HG03196 (cell line): ENCODE measurements at regions not wholly inside any gene's neighbourhood (a gene's known extent, or its start where the extent isn't known, plus 50 kb on each side); places are given as distances from the start of the nearest gene placed in this dataset.

Source experiments
- ATAC-seq: cut with Tn5 transposase; IDR thresholded peaks from one replicate; pipeline ENCODE4 v1.9.1; 2021; ENCODE audit not compliant: unreplicated experiment

- no peak for ATAC-seq
Observed at GRCh38 chr14:101200650-101201516, 297.4 kb upstream of the RTL1 start.

DNA sequence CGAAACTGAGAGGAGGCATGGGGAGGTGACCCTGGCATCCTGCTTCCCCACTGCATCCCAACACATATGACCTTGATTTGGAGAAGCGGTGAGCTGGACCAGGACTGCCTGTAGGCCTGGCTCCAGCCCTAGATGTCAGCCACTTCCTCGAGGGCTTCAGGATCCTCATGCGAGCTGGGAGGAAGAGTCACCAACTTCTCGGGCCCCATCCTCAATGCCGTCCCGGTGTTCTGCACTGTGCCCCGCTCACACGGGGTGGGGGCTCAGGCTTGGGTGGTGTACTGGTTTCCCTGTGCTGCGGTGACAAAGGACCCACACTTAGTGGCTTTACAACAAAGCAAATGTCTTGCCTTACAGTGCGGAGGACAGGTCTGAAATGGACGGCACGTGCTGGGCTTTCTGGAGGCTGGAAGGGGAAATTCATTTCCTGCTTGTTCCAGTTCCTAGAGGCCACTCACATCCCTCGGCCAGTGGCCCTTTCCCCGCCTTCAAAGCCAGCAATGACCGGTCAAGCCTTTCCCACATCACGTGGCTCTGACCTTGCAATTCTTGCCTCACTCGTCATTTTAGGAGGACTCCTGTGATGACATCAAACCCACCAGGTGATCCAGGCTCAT is 298.1 kb upstream of the RTL1 start:
- no peak for ATAC-seq

DNA sequence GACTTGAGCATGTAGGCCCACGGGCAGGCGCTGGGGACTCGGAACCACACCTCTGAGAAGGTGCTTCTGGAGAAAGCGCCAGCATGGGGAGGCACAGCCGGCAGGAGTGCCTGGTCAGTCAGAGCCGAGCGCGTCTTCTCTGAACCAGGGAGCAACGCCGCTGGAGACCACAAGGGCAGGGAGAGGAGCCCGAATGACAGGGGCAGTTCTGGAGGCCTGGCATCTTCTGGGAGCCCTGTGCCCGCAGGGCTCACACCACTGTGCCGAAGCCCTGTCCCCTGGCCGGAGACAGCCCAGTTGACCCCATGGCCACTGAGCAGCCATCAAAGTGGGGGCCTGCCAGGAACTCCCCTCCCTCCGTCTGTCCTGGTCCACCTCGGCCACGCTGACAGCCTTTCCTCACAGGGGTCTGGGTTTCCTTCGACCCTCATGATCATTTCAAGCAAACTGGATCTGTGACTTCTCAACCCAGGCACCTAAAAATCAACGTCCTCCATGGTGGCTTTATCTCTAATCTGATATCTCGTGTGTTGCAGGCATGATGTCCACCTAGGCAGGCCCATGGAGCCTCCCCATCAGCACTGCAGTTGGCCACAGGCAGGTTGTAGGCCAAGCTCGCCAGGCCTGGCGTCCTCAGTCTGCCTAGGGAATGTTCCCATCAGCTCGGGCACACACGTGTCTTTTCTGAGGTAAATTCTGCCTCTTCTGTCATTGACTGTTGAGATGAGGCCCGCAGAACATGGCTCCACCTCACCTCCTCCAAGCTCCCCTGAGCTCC is 299.3 kb upstream of the RTL1 start:
- ATAC-seq: no peak

DNA sequence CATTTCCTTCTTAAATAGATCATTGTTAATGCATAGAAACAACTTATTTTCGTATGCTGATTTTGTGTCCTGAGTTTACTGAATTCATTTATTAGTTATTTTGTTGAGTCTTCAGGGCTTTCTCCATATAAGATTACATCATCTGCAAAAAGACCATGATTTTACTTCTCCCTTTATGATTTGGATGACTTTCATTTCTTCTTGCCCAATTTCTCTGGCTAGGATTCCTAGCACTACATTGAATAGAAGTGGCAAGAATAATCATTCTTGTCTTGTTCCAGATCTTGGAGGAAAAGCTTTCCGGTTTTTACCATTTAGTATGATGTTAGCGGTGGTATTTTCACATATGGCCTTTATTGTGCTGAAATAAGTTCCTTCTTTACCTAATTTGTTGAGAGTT is 303.0 kb upstream of the RTL1 start:
- ATAC-seq: no peak

DNA sequence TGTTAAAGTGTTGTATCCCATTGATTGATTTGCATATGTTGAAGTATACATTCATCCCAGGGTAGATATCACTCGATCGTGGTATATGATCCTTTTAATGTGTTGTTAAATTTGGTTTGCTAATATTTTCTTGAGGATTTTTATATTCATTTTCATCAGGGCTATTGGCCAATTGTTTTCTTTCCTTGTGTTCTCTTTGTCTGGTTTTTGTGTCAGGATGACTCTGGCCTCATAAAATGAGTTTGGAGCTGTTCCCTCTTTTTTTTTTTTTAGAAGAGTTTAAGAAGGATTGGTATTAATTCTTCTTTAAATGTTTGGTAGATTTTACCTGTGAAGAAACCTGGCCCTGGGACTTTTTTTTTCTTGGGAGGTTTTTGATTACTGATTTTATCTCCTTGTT is 303.5 kb upstream of the RTL1 start:
- no peak for ATAC-seq

DNA sequence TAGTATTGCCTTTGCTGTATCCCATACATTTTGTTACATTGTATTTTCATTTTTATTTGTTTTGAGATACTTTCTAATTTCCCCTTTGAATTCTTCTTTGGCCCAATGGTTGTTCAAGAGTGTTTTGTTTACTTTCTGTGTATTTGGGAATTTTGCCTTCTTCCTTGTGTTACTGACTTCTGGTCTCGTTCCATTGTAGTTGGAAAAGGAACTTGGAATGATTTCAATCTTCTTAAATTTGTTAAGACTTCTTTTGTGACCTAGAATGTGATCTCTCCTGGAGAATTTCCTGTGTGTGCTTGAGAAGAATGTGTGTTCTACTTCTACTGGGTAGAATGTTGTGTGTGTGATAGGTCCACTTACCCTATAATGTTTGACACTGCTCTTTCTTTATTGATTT is 304.4 kb upstream of the RTL1 start:
- no peak for ATAC-seq

DNA sequence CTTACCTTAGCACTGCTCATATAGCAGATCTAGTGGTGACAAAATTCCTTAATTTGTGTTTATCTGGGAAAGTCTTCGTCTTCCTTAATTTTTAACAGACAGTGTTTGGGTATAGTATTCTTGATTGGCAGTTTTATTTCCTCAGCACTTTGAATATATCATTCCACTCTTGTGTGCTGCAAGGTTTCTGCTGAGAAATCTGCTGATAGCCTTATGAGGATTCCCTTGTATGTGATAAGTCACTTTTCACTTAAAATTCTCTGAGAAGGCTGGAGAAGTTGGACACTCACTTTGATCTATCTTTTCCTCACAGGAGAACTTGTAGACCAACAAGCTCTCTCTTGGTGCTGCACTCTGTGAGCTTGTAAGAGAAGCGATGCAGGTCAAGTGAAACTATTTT is 306.1 kb upstream of the RTL1 start:
- ATAC-seq: no peak

DNA sequence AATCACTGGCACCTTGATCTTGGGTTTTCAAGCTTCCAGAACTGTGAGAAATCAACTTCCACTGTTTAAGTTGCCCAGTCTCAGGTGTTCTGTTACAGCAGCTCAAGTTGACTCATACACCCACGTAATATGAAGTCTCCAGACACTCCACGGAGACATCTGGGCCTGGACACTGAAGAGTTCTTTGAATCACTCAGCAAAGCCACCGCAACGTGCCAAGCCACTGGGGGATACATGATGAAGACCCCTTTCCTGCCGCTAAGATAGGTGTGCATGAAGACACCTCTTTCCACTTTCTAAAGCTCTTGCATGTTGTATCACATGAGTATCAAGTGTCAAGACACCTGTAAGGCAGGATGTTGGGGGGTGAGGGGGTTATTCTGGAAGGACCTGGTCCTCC is 311.7 kb upstream of the RTL1 start:
- ATAC-seq: no peak

GRCh38 chr14:101215927-101216326 is 312.4 kb upstream of the RTL1 start:
- ATAC-seq: no peak

DNA sequence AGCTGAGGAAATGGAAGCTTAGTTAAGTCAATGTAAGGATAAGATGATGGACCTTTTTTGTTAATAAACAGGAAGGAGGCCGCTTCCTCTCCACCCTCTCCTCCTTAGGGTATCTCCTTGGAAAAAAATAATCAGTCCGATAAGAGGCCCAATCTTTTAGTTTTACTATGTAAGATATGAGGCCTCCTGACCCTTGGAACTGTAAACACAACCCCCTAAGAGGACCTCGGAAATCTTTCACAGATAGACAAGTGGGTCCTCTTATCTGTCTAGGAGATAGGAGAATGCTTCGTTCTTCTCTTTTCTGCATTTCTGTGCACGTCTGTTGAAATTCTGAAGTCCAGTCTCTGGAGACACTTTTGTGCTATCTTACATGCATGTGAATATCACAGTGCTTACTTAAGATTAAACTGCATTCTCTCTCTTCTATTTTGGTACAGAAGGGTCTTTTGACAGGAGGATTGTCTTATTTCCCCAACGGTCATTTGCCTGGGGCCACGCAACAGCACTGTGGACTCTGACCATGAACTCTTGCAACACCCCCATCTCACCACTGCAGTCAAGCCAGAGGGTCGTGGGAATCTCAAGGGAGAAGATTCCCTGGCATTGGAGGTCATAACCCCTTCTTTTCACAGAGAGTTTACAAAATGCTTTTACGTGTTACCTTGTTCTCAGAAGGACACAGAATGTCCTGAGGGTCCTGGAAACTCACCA is 313.0 kb upstream of the RTL1 start:
- no peak for ATAC-seq

DNA sequence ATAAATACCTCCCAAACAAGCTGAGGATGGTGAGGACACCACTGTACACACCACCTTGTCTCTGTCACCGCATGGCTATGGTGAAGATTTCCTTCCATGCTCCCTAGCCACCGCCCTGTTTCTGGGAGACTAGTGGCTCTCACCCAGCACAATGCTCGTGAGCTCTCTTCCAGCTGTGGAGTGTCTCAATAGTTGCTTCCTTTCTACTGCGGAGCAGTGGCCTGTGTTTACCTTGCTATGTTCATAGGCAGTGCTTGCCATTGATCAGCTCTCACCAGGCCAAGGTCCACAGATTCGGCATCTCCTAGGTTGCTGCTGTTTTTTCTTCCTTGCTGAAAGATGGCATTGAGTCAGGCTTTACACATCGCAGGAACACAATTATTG is 313.6 kb upstream of the RTL1 start:
- no peak for ATAC-seq

GRCh38 chr14:101217616-101218371 is 314.3 kb upstream of the RTL1 start:
- no peak for ATAC-seq

DNA sequence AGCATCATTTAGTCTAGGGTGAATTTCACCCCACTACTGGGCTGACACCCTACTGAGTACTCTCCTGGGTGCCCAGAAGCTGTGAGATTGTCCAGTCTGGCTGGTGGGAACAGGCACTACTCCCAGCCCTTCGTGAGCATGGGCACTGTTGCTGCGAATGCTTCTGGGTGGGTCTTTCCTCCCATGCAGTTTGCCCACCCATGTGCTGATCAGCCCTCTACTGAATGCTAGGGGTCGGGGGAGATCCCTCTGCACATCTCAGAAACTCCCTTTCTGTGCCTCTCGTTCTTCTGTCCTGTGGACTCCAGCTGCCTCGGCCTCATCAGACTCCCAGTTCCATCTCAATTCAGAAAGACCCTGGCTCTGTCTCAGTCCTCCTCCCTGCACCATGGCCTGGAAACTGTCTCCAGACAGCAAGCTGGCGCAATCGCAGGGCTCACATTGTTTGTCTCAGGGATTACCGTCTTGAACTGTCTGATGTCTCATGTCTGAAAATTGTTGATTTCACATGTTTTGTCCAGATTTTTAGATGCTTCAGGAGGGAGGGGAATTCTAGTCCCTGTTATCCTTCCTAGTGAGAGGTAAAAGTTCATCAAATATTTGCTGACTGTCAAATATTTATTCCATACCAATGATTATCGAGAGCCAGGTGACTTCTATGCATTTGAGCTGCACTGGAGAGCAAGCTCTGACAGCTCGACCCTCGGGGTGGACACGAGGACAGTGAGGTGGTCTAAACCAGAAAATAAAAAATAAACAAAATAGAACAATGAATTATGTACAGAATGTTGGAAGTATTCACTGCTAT is 316.6 kb upstream of the RTL1 start:
- ATAC-seq: no peak

GRCh38 chr14:101220921-101221510 is 317.5 kb upstream of the RTL1 start:
- no peak for ATAC-seq

GRCh38 chr14:101221549-101222160 is 318.1 kb upstream of the RTL1 start:
- no peak for ATAC-seq

DNA sequence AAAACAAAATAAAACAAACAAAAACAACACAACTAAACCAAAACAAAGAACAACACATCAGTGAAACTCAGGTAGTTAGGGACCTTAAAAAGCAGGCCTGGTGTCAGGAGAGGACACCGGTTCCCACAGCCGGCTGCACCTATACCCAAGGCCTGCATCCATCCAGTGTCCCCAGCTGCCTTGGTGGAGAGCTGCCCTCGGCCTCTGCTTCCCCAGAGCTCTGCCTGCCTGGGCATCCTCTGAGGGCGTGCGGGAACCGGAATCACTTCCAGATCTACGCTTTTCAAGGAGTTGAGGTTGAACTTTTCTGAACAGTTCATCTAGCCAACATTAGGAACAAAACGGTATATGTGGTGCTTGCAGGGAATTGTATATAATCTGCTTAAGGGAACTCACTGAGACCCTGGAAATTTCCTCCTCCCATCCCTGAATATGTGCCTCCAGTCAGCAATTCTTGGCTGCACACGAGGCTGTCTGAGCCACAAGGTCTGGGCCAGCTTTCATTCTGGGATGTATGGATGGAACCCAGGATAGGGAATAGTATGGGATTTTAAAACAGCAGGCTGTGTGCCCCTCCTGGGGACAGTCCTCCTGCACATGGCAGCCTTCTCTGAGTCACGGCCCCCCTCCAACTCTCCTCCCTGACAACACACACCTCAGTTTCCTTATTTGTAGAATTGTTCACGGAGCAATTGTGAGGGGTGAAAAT is 319.0 kb upstream of the RTL1 start:
- ATAC-seq: no peak

DNA sequence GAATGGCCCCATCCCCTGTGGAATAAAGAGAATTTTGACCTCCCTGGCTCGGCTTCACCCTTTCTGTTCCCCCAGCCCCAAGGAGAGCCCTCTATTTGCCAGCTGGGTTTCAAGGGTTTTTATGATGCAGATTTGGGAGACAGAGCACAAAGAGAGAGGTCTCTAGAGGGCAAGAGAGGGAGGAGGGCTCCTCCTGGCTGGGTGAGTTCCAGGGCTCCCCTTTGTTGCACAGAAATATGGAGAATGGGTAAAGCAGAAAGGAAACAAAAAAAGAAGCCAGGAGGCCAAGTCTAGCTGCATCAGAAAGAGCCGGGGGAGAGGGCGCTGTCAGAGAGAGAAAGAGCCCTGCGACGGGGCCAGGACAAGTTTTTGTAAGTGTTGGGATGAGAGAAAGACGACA is 319.6 kb upstream of the RTL1 start:
- ATAC-seq: no peak

DNA sequence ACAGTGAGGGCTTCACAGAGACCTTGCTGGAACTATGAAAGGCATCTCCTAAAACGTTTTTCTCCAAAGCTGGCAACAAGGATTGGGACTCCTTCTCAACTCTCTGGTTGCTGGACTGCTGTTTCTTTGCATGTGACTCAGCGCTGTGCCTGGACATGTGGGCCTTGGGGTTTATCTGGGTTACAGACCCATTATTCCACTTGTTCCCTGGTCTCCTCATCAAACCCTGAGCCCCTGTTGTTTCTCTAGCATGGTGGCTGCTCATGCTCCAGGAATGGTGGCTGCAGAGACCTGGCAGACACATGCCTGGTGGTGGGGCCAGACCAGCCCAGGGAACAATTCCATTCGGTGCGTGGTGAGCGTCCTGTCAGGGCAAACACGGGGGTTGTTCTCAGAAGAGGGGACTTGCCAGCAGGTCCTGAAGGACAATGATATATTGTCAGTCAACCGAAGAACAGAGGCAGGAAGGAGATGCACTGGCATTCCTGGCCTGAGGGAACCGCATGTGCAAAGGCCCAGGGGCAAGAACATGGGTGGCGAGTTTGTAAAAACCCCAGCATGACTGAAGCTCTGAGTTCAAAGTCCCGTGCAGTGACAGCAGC is 320.1 kb upstream of the RTL1 start:
- ATAC-seq: no peak
